GM19324 (cell line): ENCODE measurements at regions not wholly inside any gene's neighbourhood (a gene's known extent, or its start where the extent isn't known, plus 50 kb on each side); places are given as distances from the start of the nearest gene placed in this dataset.
"Not testable (repeated sequence)": the region's sequence is repeated elsewhere in the genome, so short reads cannot be mapped to it uniquely, and the experiment has no call there.

Experiments
- ATAC-seq: cut with Tn5 transposase; IDR thresholded peaks from one replicate; pipeline ENCODE4 v1.9.1; 2021; ENCODE audit warnings: mild to moderate bottlenecking, moderate library complexity; ENCODE audit not compliant: unreplicated experiment, low FRiP score

DNA sequence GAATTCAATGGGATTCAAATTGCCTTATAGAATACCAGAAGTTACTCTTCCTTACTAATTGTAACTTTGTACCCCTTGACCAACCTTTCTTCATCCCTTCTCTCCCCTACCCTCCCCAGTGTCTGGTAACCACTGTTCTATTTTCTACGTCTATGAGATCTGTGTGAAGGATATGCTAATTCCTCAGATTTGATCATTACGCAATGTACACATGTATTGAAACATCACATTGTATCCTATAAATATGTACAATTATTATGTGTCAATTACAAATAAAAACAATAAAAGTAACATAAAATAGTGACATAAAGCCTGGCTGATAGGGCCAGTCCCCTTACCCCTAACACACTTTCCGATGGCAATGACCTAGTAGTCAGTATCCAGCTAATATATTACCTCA lies 95.1 kb upstream of the GRIA3 start:
- ATAC-seq, result no peak

GRCh38 chrX:123093792-123094191 lies 90.3 kb upstream of the GRIA3 start:
- ATAC-seq, result no peak

DNA sequence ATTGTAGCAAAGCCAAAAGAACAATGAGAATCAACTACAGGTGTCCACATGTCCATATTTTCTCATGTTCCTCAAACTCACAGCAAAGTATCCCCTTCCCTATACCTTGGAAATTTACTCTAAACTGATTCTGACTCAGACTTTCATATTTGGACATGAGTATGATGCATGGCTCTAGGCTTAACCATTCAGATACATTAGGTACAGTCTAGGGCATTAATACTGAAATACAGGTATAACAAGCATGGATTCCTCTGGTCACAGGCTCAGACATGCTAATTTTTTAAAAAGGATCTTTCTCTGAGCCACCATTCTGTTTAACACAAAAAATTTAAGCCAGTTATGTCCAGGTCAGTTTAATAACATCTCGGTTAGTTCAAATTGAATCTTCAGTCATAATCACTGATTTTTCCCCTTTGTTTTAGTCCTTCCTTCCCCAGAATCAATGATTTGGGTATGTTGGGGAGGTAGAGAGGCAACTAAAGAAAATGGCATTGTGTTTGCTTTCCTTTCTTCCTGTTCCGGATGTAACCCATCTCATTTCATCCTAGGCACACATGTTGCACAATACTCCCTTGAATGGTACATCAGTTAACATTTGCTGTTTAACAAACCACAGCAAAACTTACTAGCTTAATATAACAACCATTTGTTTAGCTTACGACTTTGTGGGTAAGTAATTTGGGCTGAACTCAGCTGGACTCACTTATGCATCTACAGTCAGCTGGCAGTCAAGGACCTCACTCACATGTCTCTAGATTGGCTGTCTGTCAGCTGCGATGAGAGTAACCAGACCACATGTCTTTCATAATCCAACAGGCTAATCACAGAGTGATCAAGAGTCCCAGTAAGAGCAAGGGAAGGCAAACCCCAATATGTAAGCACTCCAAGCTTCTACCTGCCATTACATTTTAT lies 75.3 kb upstream of the GRIA3 start:
- no peak for ATAC-seq

- no peak for ATAC-seq
These were observed 62.8 kb upstream of the GRIA3 start for GRCh38 chrX:123121241-123121640.

GRCh38 chrX:123129805-123130204 lies 54.3 kb upstream of the GRIA3 start:
- not testable (repeated sequence) for ATAC-seq
